ENCODE measurements at regions not wholly inside any gene's neighbourhood (a gene's known extent, or its start where the extent isn't known, plus 50 kb on each side); places are given as distances from the start of the nearest gene placed in this dataset.
"Not testable (repeated sequence)": the region's sequence is repeated elsewhere in the genome, so short reads cannot be mapped to it uniquely, and the experiment has no call there.

- ChIA-PET POLR2A (no interaction called here), CTCF (no interaction called here)
Observed at GRCh38 chr13:58950911-58951310, 1212.8 kb downstream of the DIAPH3 start.

GRCh38 chr13:58953638-58954037 lies 1210.1 kb downstream of the DIAPH3 start:
- ChIA-PET CTCF (no interaction called here), POLR2A (no interaction called here)

DNA sequence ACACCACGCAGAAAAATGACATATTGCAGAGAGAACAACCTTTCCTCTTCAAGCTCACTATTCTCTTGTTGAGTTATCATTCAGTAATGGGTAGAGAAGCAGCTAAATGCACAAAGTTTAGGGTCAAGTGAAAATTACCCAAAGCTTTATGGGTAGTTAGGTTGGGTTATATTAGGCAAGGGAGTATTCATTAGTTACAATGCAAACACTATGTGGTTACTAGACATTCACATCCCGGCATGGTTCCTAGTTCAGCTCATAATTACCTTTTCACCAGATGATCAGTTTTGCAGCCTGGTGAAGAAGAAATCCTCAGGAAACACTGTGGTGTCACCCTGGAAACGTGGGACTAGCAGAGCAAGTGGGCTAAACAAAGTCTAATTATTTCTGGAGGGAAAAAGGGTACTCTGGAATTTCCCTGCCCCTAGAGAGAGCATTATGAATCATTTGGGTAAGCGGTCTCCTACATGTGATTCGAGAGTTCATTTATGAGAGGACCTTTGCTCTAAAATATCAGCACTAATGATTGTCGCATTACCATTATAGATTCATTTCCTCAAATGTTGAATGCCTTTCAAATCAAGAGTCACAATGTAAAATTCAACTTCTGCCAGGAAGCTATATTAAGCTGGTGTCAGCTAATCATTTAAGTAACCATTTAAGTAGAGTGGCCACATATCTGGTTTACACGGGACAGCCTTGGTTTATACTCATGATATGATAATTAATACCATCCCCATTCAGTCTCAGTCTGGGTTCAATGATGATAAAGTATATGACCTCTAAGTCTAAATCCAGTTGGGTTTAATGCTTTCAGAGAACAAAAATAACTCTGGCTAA lies 1208.0 kb downstream of the DIAPH3 start:
- CTCF ChIA-PET = no interaction called here
- POLR2A ChIA-PET = no interaction called here

GRCh38 chr13:58958097-58958496 lies 1205.6 kb downstream of the DIAPH3 start:
- POLR2A ChIA-PET, CTCF ChIA-PET: not testable (repeated sequence)

GRCh38 chr13:58960888-58961287 lies 1202.8 kb downstream of the DIAPH3 start:
- ChIA-PET CTCF (no interaction called here), POLR2A (no interaction called here)

DNA sequence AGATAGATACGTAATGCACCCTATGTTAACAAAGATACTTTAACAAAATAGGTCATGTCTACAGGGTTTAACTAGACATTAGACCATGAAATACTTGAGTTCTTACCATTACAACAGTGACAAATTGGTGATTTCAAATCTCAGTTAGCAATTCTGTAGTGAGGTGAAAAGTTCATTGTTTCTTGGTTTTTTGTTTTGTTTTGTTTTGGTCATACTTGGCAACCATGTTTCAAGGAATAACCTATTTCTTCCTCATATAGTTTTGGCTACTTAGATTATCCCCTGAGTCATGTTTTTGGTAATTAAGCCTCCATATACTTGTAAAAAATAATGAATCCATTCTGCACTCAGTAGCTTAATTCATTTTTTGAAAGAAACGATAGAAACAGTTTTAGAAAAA lies 1200.4 kb downstream of the DIAPH3 start:
- POLR2A ChIA-PET = no interaction called here
- CTCF ChIA-PET = no interaction called here

GRCh38 chr13:58964048-58964447 lies 1199.7 kb downstream of the DIAPH3 start:
- ChIA-PET CTCF (no interaction called here), POLR2A (no interaction called here)

GRCh38 chr13:58977085-58977484 lies 1186.6 kb downstream of the DIAPH3 start:
- ChIA-PET POLR2A (no interaction called here), CTCF (no interaction called here)

DNA sequence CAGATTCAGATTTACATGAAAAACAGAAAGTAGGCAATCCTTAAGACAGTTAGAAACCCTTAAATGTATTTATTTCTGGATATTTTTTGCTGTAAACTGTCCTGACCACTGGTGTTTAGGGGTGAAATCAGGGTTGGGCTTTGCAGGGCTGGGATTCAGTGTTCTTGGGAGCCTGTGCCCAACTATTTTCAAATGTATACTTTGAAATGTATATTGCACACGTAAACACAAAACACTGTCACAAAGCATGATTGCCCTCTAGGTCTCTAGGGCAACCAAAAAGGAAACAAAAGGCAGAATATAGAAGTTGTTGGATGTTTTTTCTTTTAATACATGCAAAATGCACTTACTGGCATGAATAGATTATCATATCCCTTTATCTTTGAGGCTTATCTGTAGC lies 1185.4 kb downstream of the DIAPH3 start:
- POLR2A ChIA-PET = no interaction called here
- CTCF ChIA-PET = no interaction called here

- CTCF ChIA-PET = no interaction called here
- POLR2A ChIA-PET = no interaction called here
Observed at GRCh38 chr13:58979851-58980250, 1183.9 kb downstream of the DIAPH3 start.

GRCh38 chr13:58985845-58986244 lies 1177.9 kb downstream of the DIAPH3 start:
- POLR2A ChIA-PET = no interaction called here

GRCh38 chr13:58989556-58989955 lies 1174.2 kb downstream of the DIAPH3 start:
- ChIA-PET CTCF (no interaction called here), POLR2A (no interaction called here)

More at GRCh38 chr13:58985845-58986244, 1177.9 kb downstream of the DIAPH3 start:
- CTCF ChIA-PET = no interaction called here

- CTCF ChIA-PET = interaction anchor here (0.6 kb wide), 1 partner anchor 1179 kb away, joined by 3 read pairs; no protein-coding TSS in a partner anchor
- POLR2A ChIA-PET = no interaction called here
Observed at GRCh38 chr13:58991826-58992477, 1171.8 kb downstream of the DIAPH3 start.

GRCh38 chr13:58992478-58993042 lies 1171.2 kb downstream of the DIAPH3 start:
- POLR2A ChIA-PET = no interaction called here
- CTCF ChIA-PET = interaction anchor here (0.6 kb wide), 1 partner anchor 1178 kb away, joined by 3 read pairs; no protein-coding TSS in a partner anchor

DNA sequence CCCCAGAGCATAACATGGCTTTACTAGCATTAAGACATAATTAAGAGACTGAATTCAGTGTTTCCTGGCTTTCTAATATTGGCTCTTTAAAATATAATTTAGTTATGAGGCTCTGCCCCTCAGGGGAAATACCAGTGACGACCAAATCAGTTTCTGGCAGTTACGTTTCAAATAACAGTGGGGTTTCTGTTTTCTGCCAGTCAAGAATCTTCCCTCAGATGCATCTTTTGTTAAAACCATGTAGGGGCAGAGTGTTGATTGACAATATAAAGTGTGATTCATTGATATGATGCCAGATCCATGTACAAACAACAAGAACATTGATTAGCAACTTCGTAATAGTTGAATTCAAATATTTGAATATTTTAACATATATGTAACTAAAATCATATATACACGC lies 1169.7 kb downstream of the DIAPH3 start:
- ChIA-PET CTCF (no interaction called here), POLR2A (no interaction called here)

DNA sequence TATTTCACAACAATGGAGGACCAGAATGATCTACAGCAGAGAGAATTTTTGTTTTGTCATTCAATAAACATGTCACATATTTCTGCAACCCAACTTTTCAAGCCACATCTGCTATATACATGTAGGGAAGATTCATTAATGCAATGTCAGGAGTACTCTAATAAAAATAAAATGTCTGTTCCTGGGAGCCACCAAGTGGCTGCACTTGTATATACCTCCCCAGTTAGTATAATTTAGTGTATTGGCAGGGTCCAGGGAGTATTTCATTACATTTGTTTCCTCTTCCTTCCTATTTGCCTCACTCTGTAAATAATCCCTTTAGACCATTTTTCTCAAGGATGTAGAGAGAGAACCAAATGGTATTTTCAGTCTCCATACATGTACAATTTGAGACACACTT lies 1169.0 kb downstream of the DIAPH3 start:
- POLR2A ChIA-PET = no interaction called here
- CTCF ChIA-PET = no interaction called here

DNA sequence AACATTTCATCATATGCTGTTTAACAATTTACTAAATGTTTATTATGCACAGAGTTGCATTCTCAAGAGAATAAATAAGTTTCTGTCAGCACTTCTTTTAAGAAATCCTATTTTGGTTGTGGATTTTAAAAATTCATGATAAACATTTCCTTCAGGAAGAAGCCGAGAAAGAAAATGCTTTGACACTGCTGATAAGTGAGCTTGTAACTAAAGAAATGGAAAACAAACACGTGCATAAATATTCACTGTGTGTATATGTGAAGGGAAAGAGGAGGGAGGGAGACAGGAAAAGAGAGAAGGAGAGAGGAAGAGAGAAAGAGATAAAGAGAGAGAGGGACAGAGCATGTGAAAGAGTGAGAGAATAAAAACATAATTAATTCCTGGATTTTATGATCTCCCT lies 1165.0 kb downstream of the DIAPH3 start:
- ChIA-PET POLR2A (no interaction called here), CTCF (no interaction called here)

DNA sequence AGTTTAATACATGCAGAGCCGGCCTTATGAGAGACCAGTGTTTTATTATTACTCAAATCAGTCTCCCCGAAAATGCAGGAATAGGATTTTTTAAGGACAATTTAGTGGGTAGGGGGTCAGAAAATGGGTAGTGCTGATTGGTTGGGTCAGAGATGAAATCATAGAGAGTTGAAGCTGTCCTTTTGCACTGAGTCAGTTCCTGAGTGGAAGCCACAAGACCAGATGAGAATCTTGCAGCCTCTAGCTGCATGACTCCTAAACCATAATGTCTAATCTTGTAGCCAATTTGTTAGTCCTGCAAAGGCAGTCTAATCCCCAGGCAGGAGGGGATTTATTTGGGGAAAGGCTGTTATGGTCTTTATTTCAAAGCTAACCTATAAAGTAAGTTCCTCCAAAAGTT lies 1163.9 kb downstream of the DIAPH3 start:
- POLR2A ChIA-PET = no interaction called here
- CTCF ChIA-PET = no interaction called here

GRCh38 chr13:59000770-59001169 lies 1163.0 kb downstream of the DIAPH3 start:
- POLR2A ChIA-PET = no interaction called here
- CTCF ChIA-PET = no interaction called here

DNA sequence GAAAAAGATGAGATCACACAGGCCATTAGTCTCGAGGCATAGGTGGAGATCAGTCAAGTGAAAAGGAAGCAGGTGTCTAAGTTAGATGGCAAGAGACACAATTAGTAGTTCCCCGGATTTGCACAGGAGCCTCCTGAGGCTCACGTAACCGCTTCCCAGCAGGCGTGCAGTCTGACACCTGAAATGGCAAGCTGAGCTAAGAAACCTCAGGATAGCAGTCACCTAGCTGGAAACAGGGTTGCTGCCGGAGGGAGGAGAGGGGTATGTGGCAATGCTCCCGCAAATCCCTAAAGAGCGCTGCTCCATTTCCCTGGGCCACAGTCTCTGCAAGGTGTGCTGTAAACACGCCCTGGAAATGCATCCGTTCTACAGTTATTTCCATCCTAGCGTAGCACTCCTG lies 1151.0 kb downstream of the DIAPH3 start:
- ChIA-PET POLR2A (no interaction called here), CTCF (no interaction called here)

GRCh38 chr13:59016250-59016649 lies 1147.5 kb downstream of the DIAPH3 start:
- ChIA-PET POLR2A (no interaction called here), CTCF (interaction anchor here (1.0 kb wide), 1 partner anchor 11 kb away, joined by 3 read pairs; no protein-coding TSS in a partner anchor)

Measured in activated CD8-positive, alpha-beta memory T cell treated with anti-CD3 and anti-CD28 coated beads for 36 hours (primary cell).